ENCODE measurements at regions not wholly inside any gene's neighbourhood (a gene's known extent, or its start where the extent isn't known, plus 50 kb on each side); places are given as distances from the start of the nearest gene placed in this dataset.
"Not testable (repeated sequence)": the region's sequence is repeated elsewhere in the genome, so short reads cannot be mapped to it uniquely, and the experiment has no call there.

DNA sequence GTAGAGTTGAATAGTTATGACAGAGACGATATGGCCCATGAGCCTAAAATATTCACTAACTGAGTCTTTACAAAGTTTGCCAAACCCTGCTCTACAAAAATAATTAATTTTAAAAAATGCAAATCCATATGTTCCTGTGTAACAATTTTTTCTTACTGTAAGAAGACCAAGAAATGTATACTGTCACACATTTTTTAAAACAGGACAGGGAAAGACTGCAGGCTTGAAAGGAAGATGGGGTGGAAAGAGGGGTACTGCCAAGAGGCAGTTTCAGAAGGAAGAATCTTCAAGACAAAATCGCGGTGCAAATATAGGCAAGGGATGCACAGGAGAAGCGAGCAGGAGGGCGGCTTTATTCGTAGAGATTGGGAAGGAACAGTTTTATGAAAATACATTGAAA lies 115.7 kb upstream of the KLHL1 start:
- no peak for ATAC-seq

- ATAC-seq = no peak
Measured at GRCh38 chr13:70222926-70223325, 114.7 kb upstream of the KLHL1 start.

- no peak for ATAC-seq
Measured at GRCh38 chr13:70218618-70219017, 110.4 kb upstream of the KLHL1 start.

DNA sequence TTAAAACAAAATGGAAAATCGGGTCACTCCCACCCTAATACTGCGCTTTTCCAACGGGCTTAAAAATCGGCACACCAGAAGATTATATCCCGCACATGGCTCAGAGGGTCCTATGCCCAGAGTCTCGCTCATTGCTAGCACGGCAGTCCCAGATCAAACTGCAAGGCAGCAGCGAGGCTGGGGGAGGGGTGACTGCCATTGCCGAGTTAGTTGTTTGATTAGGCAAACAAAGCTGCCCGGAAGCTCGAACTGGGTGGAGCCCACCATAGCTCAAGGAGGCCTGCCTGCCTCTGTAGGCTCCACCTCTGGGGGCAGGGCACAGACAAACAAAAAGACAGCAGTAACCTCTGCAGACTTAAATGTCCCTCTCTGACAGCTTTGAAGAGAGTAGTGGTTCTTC lies 100.7 kb upstream of the KLHL1 start:
- ATAC-seq = not testable (repeated sequence)

DNA sequence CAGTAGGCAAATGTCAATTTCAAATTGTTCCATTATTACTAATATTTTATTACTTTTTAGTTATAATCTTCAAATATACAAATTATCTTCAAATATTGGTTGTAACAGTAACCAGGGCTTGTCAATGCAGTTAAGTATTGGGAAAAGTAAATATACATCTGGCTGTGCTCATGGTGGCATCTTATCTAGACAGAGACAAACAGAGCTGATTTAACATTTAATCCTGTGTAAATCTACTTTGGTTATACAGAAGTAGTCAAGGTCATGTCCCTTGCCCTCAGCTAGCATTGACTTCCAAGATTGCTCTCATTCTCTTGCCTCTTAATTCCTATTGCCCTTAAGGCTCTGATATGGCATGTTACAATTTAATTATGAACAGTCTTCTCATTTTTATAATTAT lies 98.4 kb upstream of the KLHL1 start:
- ATAC-seq = no peak

GRCh38 chr13:70203661-70204229 lies 95.5 kb upstream of the KLHL1 start:
- no peak for ATAC-seq

- ATAC-seq = no peak
Measured at GRCh38 chr13:70191034-70191433, 82.8 kb upstream of the KLHL1 start.

DNA sequence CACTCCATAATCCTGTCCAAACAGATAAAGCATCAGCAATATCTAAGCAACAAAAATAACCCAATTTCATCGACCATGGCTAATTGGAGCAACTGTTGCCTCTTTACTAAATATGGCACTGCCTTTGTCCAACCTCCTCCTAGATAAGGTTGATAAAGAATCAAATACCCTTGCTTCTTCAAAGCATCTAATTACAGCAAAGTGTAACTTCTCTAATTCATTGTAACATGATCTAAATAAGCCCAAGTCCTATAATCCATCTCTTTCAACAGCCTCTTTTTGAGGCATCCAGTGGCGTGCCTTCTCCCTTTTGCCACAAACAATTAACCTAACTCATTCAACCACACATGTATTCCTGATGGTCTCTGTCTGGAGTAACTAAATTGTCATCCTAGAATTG lies 81.7 kb upstream of the KLHL1 start:
- ATAC-seq = no peak

GRCh38 chr13:70188567-70188966 lies 80.3 kb upstream of the KLHL1 start:
- ATAC-seq = no peak

GRCh38 chr13:70183041-70183440 lies 74.8 kb upstream of the KLHL1 start:
- no peak for ATAC-seq

All from esophagus mucosa (tissue), 1 donor.